RWPE2 (cell line): ENCODE measurements at regions not wholly inside any gene's neighbourhood (a gene's known extent, or its start where the extent isn't known, plus 50 kb on each side); places are given as distances from the start of the nearest gene placed in this dataset.

ENCODE experiments used
- ATAC-seq: fragments of 200-7000 bp; cut with Tn5 transposase; 3 replicates; pipeline ENCODE4 v1.9.1; 2021; ENCODE audit warnings: low read depth
- DNase-seq: peaks from one replicate; pipeline ENCODE4 v3.0.0-alpha.2; 2020; ENCODE audit warnings: low spot score
- H3K27ac ChIP-seq: fragments of 450-650 bp; 2 replicates; pipeline ENCODE4 v1.5.1; 2017; ENCODE audit warnings: mild to moderate bottlenecking; ENCODE audit not compliant: poor library complexity, severe bottlenecking
- H3K27me3 ChIP-seq: fragments of 250-450 bp; sonication (Bioruptor Pico); 2 replicates; pipeline ENCODE4 v1.5.1; 2021; ENCODE audit warnings: mild to moderate bottlenecking, moderate library complexity; ENCODE audit not compliant: insufficient read depth, poor library complexity, severe bottlenecking
- H3K36me3 ChIP-seq: fragments of 250-450 bp; sonication (Bioruptor Pico); 2 replicates; pipeline ENCODE4 v1.5.1; 2020; ENCODE audit warnings: low read depth, mild to moderate bottlenecking, moderate library complexity
- H3K4me1 ChIP-seq: fragments of 250-450 bp; sonication (Bioruptor Pico); 2 replicates; pipeline ENCODE4 v1.5.1; 2021; ENCODE audit warnings: mild to moderate bottlenecking, moderate library complexity; ENCODE audit not compliant: insufficient read depth, poor library complexity, severe bottlenecking
- H3K4me3 ChIP-seq: fragments of 250-450 bp; sonication (Bioruptor Pico); 2 replicates; pipeline ENCODE4 v1.5.1; 2021; ENCODE audit warnings: mild to moderate bottlenecking, moderate library complexity; ENCODE audit not compliant: severe bottlenecking
- H3K9me3 ChIP-seq: fragments of 250-450 bp; sonication (Bioruptor Pico); 2 replicates; pipeline ENCODE4 v1.5.1; 2021; ENCODE audit warnings: mild to moderate bottlenecking, moderate library complexity; ENCODE audit not compliant: severe bottlenecking
- CTCF ChIP-seq: fragments of 450-650 bp; IDR thresholded peaks from one replicate; pipeline ENCODE4 v1.5.1; 2017; ENCODE audit warnings: mild to moderate bottlenecking, moderate library complexity; ENCODE audit not compliant: poor library complexity, severe bottlenecking

GRCh38 chr6:85115876-85116275 is 334.0 kb upstream of the NT5E start:
- Histone ChIP-seq H3K4me3 (no peak overlapping the region), H3K4me1 (no peaks in the 10 kb centered on the region), H3K36me3 (no peaks in the 10 kb centered on the region), H3K9me3 (no peaks in the 10 kb centered on the region), H3K27me3 (no peaks in the 10 kb centered on the region), H3K27ac (no peak overlapping the region)
- no peak for ATAC-seq
- TF ChIP-seq CTCF, result no peak
- DNase-seq, result no peak

- Histone ChIP-seq H3K36me3 (no peaks in the 10 kb centered on the region), H3K4me1 (no peaks in the 10 kb centered on the region), H3K9me3 (no peaks in the 10 kb centered on the region), H3K27ac (no peak overlapping the region), H3K27me3 (no peaks in the 10 kb centered on the region), H3K4me3 (no peak overlapping the region)
- TF ChIP-seq CTCF, result no peak
- DNase-seq (no peak), ATAC-seq (no peak)
Measured at GRCh38 chr6:85115376-85115775, 334.5 kb upstream of the NT5E start.

- DNase-seq, result no peak
- Histone ChIP-seq H3K27me3 (no peaks in the 10 kb centered on the region), H3K36me3 (no peaks in the 10 kb centered on the region), H3K4me1 (no peaks in the 10 kb centered on the region), H3K27ac (no peak overlapping the region), H3K9me3 (no peaks in the 10 kb centered on the region), H3K4me3 (no peak overlapping the region)
- no peak for TF ChIP-seq CTCF
- no peak for ATAC-seq
Measured at GRCh38 chr6:85114581-85114935, 335.3 kb upstream of the NT5E start.

- no peak overlapping the region for H3K4me3 ChIP-seq
- H3K27ac ChIP-seq, result no peak overlapping the region
- H3K4me1 ChIP-seq, result no peaks in the 10 kb centered on the region
- no peaks in the 10 kb centered on the region for H3K36me3 ChIP-seq
- DNase-seq (no peak), ATAC-seq (no peak)
- no peak for TF ChIP-seq CTCF
- no peaks in the 10 kb centered on the region for H3K9me3 ChIP-seq
- H3K27me3 ChIP-seq, result no peaks in the 10 kb centered on the region
Measured at GRCh38 chr6:85113934-85114580, 335.8 kb upstream of the NT5E start.

GRCh38 chr6:85112540-85112939 is 337.3 kb upstream of the NT5E start:
- TF ChIP-seq CTCF, result no peak
- no peaks in the 10 kb centered on the region for H3K9me3 ChIP-seq

More at GRCh38 chr6:85112540-85112939, 337.3 kb upstream of the NT5E start:
- DNase-seq (no peak), ATAC-seq (no peak)
- Histone ChIP-seq H3K27ac (no peak overlapping the region), H3K36me3 (no peaks in the 10 kb centered on the region), H3K4me3 (no peak overlapping the region), H3K27me3 (no peaks in the 10 kb centered on the region), H3K4me1 (no peaks in the 10 kb centered on the region)
